SK-MEL-5 (cell line): ENCODE measurements at regions not wholly inside any gene's neighbourhood (a gene's known extent, or its start where the extent isn't known, plus 50 kb on each side); places are given as distances from the start of the nearest gene placed in this dataset.
"Not testable (repeated sequence)": the region's sequence is repeated elsewhere in the genome, so short reads cannot be mapped to it uniquely, and the experiment has no call there.

Source experiments
- DNase-seq: peaks from one replicate; pipeline ENCODE4 v3.0.0-alpha.2; 2016; ENCODE audit warnings: low read depth, low spot score
- in situ Hi-C: cut with HindIII; loops from 2 replicates; pipeline ENCODE4 v1.10.0; 2016; ENCODE audit warnings: low sequenced_read_pairs, high pct_unique_total_duplicates, low pct_unique_long_range_greater_than_20kb

DNA sequence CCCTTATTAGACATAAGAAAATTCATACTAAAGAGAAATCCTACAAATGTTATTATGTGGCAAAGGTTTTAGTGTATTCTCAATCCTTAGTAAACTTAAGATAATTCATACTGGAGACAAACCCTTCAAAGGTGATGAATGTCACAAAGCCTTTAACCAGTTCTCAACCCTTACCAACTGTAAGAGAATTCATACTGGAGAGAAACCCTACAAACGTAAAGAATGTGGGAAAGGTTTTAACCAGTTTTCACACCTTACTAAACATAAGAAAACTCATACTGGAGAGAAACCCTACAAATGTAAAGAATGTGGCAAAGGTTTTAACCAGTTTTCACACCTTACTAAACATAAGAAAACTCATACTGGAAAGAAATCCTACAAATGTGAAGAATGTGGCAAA is 93.2 kb downstream of the ZNF680 start:
- DNase-seq: no peak
- in situ Hi-C loops: no loop called here

DNA sequence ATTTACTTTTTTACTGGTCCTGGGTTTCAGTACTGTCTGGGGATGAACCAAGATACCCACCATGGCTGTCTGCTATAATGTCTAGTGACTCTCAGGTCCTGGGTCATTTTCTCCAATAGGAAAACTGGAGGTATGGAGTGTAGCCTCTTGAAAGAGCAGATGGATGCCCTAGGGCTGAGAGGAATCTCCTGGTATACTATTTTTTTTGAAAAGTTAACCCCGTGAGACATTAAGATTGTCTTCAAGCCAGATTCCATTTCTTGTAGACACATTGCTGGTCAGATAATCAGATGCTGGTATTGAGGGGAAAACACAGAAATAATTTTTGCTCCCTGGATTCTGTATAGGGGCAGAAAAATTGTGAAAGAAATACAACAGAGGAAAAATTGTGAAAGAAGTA is 97.3 kb downstream of the ZNF680 start:
- in situ Hi-C loops: no loop called here
- DNase-seq: no peak

DNA sequence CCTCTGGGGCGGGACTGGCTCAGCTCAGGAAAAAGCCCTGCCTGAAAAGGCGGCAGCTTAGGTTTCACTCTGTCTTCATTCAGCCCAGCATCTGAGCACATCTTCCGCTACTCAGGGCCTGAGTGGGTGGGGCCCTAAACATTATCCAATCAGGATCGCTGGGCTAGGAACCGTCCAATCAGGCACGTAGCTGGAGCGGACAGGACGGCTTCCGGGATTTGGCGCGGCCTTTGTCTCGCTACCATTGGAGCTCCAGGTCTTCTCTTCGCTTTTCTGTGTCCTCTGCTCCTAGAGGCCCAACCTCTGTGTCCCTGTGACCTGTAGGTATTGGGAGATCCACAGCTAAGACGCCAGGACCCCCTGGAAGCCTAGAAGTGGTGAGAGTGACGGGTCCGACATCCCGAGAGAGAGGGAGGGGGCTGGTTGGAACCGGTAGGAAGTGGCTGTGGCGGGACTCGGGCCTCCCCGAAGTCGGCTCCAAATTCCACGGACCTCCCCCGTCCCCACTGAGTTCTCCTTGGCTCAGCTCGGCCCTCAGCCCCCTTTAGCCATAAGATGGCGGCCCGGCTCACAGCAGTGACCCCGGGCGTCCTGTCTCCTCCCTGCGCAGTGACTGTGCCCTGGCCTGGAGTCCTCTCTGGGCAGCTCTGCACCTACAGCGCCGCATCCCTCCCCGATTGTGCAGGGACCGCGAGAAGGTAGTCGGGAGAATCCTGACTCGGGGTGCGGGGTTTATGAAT is 99.1 kb downstream of the ZNF680 start:
- DNase-seq: peak; percentile 55

DNA sequence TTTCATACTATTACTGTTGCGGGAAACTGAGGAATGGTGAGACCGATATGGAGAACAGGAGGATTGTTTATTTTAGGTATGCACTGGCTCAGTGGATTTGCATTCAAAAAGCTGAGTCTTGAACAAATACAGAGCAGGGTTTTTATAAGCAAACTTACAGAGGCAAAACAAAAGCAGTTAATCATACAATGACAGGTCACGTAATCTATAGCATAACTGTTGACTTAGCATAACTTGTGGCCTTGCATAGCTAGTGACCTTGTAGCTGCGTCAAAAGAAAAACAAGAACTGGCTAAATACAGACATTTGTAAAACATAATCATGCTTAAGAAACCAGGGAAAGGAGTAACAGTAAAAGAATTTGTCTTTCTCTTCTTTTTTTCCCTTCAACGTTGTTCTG is 103.0 kb downstream of the ZNF680 start:
- DNase-seq, in situ Hi-C loops: not testable (repeated sequence)

More for the DNA sequence above, 99.1 kb downstream of the ZNF680 start:
- in situ Hi-C loops: no loop called here

DNA sequence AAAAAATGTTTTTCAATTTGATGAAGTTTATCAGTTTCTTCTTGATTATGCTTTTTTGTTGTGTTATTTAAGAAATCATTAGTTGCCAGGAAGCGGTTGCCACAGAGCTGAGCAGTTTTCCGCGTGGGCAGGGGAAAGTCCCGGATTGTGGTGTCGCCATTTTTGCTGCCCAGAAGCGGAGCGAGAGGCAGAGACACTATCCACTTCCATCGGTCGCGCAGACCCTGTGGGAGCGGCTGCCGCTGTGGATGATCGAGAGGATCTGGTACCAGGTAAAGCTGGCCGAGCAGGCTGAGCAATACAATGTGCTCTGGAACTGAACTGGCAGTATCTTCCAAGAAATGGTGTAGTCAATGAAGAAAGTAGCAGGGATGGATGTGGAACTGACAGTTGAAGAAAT is 119.8 kb downstream of the ZNF736 start:
- no peak for DNase-seq
- in situ Hi-C loops: no loop called here

DNA sequence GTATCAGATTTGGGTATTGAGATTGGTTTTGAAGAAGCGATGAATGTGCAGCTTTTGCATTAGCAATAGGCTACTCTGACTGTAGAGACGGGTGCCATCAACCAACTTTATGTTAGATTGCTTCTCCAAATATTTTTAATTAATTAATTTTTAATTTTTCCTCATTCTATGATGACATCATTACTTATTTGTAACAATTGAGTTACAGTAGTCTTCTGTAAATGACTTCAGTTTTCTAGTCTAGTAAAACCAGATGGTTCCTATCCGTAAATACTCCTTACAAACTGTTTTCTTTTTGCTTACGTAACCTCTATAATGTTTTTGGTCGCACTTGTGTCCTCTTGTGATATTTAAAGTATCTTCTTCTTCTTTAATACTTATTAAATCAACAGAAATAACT is 118.1 kb downstream of the ZNF736 start:
- in situ Hi-C loops: no loop called here
- no peak for DNase-seq

DNA sequence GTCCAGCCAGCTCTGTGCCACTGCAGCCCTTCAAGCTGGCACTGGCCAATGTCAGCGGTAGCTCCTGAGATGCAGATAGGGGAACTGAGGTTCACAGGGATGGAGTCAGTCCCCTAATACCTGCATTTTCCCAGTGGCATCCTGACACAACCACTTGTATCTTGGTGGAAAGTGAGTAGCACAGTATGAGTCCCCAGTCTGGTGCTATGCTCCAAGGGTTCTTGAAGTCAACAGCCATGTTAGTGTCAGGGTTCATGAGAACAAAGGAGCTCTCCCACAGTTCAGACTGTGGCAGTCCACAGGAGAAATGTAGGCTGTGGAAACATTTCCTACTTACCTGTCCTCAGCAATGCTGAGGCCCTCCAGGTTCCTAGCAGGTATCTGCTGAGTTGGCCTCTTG is 115.5 kb downstream of the ZNF736 start:
- no peak for DNase-seq
- in situ Hi-C loops: no loop called here

DNA sequence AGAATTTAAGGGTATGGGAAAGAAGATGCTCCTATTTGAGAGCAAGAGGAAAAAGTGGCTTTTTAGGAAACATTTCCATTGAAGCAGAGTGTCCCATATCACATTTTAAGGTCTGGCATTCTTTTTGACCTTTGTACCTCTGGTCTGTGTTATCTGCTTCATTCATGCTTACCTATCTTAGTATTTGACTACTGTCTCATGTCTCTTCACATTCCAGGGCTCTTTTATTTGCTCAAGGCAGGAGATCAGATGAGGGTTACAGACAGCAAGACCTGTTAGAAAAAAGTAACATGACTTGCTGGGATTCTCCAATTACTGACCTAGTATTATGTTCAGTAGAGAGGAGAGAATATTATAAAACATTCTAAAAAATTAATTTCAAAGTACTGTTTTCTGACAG is 111.7 kb downstream of the ZNF736 start:
- DNase-seq, in situ Hi-C loops: not testable (repeated sequence)

DNA sequence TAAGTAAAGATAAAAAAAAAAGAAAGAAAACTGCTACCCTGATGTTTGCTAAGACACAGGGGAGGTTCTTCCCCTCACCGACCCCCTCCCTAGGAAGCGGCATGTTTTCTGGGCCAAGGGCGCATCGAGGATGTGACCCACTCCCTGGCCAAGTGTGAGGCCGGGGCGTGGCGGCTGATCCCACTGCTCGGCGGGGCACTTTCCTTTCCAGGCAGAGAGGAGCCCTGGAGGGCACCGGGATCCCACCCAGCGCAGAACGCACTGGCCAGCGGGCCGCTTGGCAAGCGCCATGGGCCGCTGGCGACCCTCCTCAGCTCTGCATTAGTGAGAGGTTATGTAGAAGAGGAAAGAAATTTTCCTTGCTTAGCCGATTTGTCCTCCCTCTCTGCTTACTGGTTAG is 93.4 kb downstream of the ZNF736 start:
- in situ Hi-C loops: no loop called here
- DNase-seq: no peak
